Trophoblast cell (in vitro differentiated cells and primary cell): ENCODE measurements at regions not wholly inside any gene's neighbourhood (a gene's known extent, or its start where the extent isn't known, plus 50 kb on each side); places are given as distances from the start of the nearest gene placed in this dataset.

Experiments
- DNase-seq, 2 donors: peaks; one replicate each; pipeline ENCODE4 v3.0.0-alpha.2; 2016
- H2AFZ ChIP-seq: 2 replicates; pipeline ENCODE4 v1.6.1; 2013; ENCODE audit warnings: low read length, moderate library complexity, mild to moderate bottlenecking; ENCODE audit not compliant: insufficient read depth, poor library complexity
- H2AK5ac ChIP-seq: 2 replicates; pipeline ENCODE4 v1.6.1; 2013; ENCODE audit warnings: mild to moderate bottlenecking, low read length
- H2BK120ac ChIP-seq: 2 replicates; pipeline ENCODE4 v1.6.1; 2013; ENCODE audit warnings: low read length, mild to moderate bottlenecking, moderate library complexity; ENCODE audit not compliant: insufficient read depth, poor library complexity
- H2BK12ac ChIP-seq: 2 replicates; pipeline ENCODE4 v1.6.1; 2013; ENCODE audit warnings: mild to moderate bottlenecking, low read length, moderate library complexity
- H2BK5ac ChIP-seq: 2 replicates; pipeline ENCODE4 v1.6.1; 2013; ENCODE audit warnings: low read length, low read depth, moderate library complexity, mild to moderate bottlenecking; ENCODE audit not compliant: poor library complexity
- H3K14ac ChIP-seq: 2 replicates; pipeline ENCODE4 v1.6.1; 2013; ENCODE audit warnings: mild to moderate bottlenecking, low read length
- H3K18ac ChIP-seq: 2 replicates; pipeline ENCODE4 v1.6.1; 2013; ENCODE audit warnings: mild to moderate bottlenecking, low read length
- H3K23ac ChIP-seq: 2 replicates; pipeline ENCODE4 v1.6.1; 2013; ENCODE audit warnings: low read length
- H3K27ac ChIP-seq: 2 replicates; pipeline ENCODE4 v1.5.1; 2013; ENCODE audit warnings: low read depth, mild to moderate bottlenecking, inconsistent platforms, low read length, moderate library complexity
- H3K27me3 ChIP-seq: 2 replicates; pipeline ENCODE4 v1.6.1; 2013; ENCODE audit warnings: inconsistent platforms, mild to moderate bottlenecking, low read length, moderate library complexity; ENCODE audit not compliant: insufficient read depth
- H3K36me3 ChIP-seq, 2 experiments: 1 replicate in 1 of 2; 2 replicates in 1 of 2; pipeline ENCODE4 v1.6.1; 2013; ENCODE audit warnings: low read length in 2 of 2, mild to moderate bottlenecking in 2 of 2, moderate library complexity in 1 of 2; ENCODE audit not compliant: insufficient read depth in 2 of 2, control insufficient read depth in 1 of 2
- H3K4ac ChIP-seq: 2 replicates; pipeline ENCODE4 v1.6.1; 2013; ENCODE audit warnings: low read depth, mild to moderate bottlenecking, low read length, moderate library complexity
- H3K4me1 ChIP-seq, 2 experiments: 1 replicate in 1 of 2; 2 replicates in 1 of 2; pipeline ENCODE4 v1.6.1; 2013; ENCODE audit warnings: low read length in 2 of 2, mild to moderate bottlenecking in 2 of 2, moderate library complexity in 1 of 2; ENCODE audit not compliant: insufficient read depth in 2 of 2, control insufficient read depth in 1 of 2
- H3K4me2 ChIP-seq: 2 replicates; pipeline ENCODE4 v1.6.1; 2013; ENCODE audit warnings: inconsistent platforms, mild to moderate bottlenecking, low read length, moderate library complexity
- H3K4me3 ChIP-seq: 2 replicates; pipeline ENCODE4 v1.5.1; 2013; ENCODE audit warnings: mild to moderate bottlenecking, low read depth, low read length, inconsistent platforms
- H3K79me1 ChIP-seq: one replicate; pipeline ENCODE4 v1.6.1; 2013; ENCODE audit warnings: low read length
- H3K79me2 ChIP-seq: 2 replicates; pipeline ENCODE4 v1.6.1; 2013; ENCODE audit warnings: low read length, mild to moderate bottlenecking; ENCODE audit not compliant: control insufficient read depth, insufficient read depth, poor library complexity
- H3K9ac ChIP-seq: 2 replicates; pipeline ENCODE4 v1.6.1; 2013; ENCODE audit warnings: mild to moderate bottlenecking, low read length
- H3K9me3 ChIP-seq: 2 replicates; pipeline ENCODE4 v1.6.1; 2013; ENCODE audit warnings: low read depth, mild to moderate bottlenecking, control low read depth, inconsistent platforms, low read length; ENCODE audit not compliant: insufficient read depth
- H4K12ac ChIP-seq: 2 replicates; pipeline ENCODE4 v1.6.1; 2013; ENCODE audit warnings: low read depth, mild to moderate bottlenecking, low read length, moderate library complexity
- H4K8ac ChIP-seq: 2 replicates; pipeline ENCODE4 v1.6.1; 2013; ENCODE audit warnings: low read depth, mild to moderate bottlenecking, low read length, moderate library complexity
- H4K91ac ChIP-seq: one replicate; pipeline ENCODE4 v1.6.1; 2013; ENCODE audit warnings: low read depth, mild to moderate bottlenecking, low read length, moderate library complexity
- WGBS: extraction: QIAGEN DNeasy Blood & Tissue Kit; methylation state at CpG from one replicate; pipeline ENCODE4 v1.1.7; 2013; ENCODE audit warnings: missing lambda C conversion rate; ENCODE audit not compliant: insufficient read length, insufficient coverage; ENCODE audit errors: extremely low coverage; 5-methylcytosine and 5-hydroxymethylcytosine counted together

DNA sequence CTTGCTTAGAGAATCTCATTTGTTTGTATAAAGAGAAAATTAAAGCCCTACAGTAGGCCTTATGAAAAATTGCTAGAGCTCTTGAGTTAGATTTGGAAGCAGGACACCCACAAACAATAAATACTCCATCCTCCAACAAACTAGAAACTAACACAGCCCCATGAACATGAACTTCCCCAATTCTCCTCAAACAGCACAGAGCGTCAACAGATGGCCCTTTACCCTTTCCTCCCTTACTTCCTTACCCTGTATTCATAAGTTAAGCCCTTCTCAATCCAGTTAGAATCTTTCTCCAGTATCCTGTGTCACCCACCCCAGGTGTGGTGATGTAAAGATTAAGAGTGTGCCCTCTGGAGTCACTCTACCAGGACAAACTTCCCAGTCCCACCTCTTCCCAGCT, 113.7 kb downstream of the UNC5CL start:
- H2AFZ ChIP-seq, result no peak overlapping the region
- H3K27me3 ChIP-seq, result no peaks in the 10 kb centered on the region
- H3K4me2 ChIP-seq, result no peak overlapping the region
- H3K36me3 ChIP-seq, result no peaks in the 10 kb centered on the region
- no peak overlapping the region for H2BK120ac ChIP-seq
- peaks cover 2% of the 10 kb centered on the region for H3K9me3 ChIP-seq
- H3K14ac ChIP-seq, result no peak overlapping the region
- H4K8ac ChIP-seq, result no peak overlapping the region
- WGBS, result no CpG with 5 or more reads among the region's 1 CpG
- DNase-seq, result no peak
- H3K9ac ChIP-seq, result no peak overlapping the region
- H3K79me2 ChIP-seq, result no peaks in the 10 kb centered on the region
- H3K4me3 ChIP-seq, result no peak overlapping the region
- no peak overlapping the region for H3K18ac ChIP-seq
- H2BK12ac ChIP-seq, result no peak overlapping the region
- no peak overlapping the region for H2BK5ac ChIP-seq
- H2AK5ac ChIP-seq, result no peak overlapping the region
- H3K4me1 ChIP-seq, result no peaks in the 10 kb centered on the region
- no peaks in the 10 kb centered on the region for H3K79me1 ChIP-seq
- no peak overlapping the region for H4K91ac ChIP-seq
- no peak overlapping the region for H4K12ac ChIP-seq
- H3K27ac ChIP-seq, result no peak overlapping the region
- H3K23ac ChIP-seq, result no peak overlapping the region
- no peak overlapping the region for H3K4ac ChIP-seq

DNA sequence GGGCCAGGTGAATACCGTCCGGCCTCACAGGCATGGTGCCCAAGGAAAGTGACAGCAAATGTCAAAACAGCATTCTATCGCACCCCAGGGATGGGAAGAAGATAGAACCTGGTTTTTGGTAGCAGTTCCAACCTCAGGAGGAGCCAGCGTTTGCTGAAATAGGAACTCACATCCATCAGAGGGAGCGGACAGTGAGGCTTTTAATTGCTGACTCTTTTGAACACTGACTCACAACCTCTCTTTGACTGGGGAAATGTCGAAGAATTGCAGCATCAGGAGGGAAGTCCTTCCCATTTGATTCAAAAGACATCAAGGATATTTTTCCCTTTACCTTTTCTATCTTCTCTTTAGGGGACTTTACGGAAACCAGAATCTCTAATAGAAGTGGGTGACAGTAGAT, 114.2 kb downstream of the UNC5CL start:
- H2BK5ac ChIP-seq, result no peak overlapping the region
- H4K91ac ChIP-seq, result no peak overlapping the region
- no peak overlapping the region for H3K4me3 ChIP-seq
- H3K23ac ChIP-seq, result no peak overlapping the region
- no peaks in the 10 kb centered on the region for H3K36me3 ChIP-seq
- no peak overlapping the region for H2BK12ac ChIP-seq
- no peak for DNase-seq
- no peaks in the 10 kb centered on the region for H3K79me1 ChIP-seq
- H3K27ac ChIP-seq, result no peak overlapping the region
- no peak overlapping the region for H4K8ac ChIP-seq
- no peak overlapping the region for H3K14ac ChIP-seq
- no peak overlapping the region for H3K4me2 ChIP-seq
- H3K4me1 ChIP-seq, result no peaks in the 10 kb centered on the region
- H2AK5ac ChIP-seq, result no peak overlapping the region
- no CpG with 5 or more reads among the region's 7 CpGs for WGBS
- H3K4ac ChIP-seq, result no peak overlapping the region
- H4K12ac ChIP-seq, result no peak overlapping the region
- H2AFZ ChIP-seq, result no peak overlapping the region
- H3K9ac ChIP-seq, result no peak overlapping the region
- H3K18ac ChIP-seq, result no peak overlapping the region
- H3K79me2 ChIP-seq, result no peaks in the 10 kb centered on the region
- H3K27me3 ChIP-seq, result no peaks in the 10 kb centered on the region
- H3K9me3 ChIP-seq, result peaks cover 2% of the 10 kb centered on the region
- H2BK120ac ChIP-seq, result no peak overlapping the region

DNA sequence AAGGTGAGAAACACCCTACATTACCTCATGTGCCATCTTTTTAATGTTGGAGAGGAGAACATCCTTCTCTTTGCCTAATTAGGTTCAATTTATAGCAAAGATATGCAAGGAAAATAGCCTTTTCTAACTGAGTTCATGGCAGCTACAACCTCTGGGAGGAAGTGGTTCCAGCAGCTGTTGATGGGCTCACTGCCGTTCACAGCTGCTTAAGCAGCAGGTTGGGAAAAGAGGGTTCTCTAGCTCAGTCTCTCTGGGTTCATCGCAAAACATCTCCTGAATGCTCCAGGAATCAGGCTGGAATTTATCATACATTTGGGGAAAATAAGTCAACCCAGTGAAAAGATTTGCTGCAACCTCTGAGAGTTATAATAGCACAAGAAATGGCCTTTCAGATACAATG, 115.1 kb downstream of the UNC5CL start:
- Histone ChIP-seq H3K4me3 (no peak overlapping the region), H3K4me2 (no peak overlapping the region), H3K36me3 (no peaks in the 10 kb centered on the region), H4K91ac (no peak overlapping the region), H2BK12ac (no peak overlapping the region), H3K27ac (no peak overlapping the region), H2BK5ac (no peak overlapping the region), H3K9ac (no peak overlapping the region), H3K79me2 (no peaks in the 10 kb centered on the region), H3K4ac (no peak overlapping the region), H3K14ac (no peak overlapping the region), H2BK120ac (no peak overlapping the region), H2AK5ac (no peak overlapping the region), H3K79me1 (no peaks in the 10 kb centered on the region), H3K9me3 (peaks cover 2% of the 10 kb centered on the region), H3K23ac (no peak overlapping the region), H3K4me1 (no peaks in the 10 kb centered on the region), H2AFZ (no peak overlapping the region), H3K27me3 (no peaks in the 10 kb centered on the region), H3K18ac (no peak overlapping the region), H4K12ac (no peak overlapping the region), H4K8ac (no peak overlapping the region)
- no peak for DNase-seq
- no CpG with 5 or more reads among the region's 2 CpGs for WGBS

DNA sequence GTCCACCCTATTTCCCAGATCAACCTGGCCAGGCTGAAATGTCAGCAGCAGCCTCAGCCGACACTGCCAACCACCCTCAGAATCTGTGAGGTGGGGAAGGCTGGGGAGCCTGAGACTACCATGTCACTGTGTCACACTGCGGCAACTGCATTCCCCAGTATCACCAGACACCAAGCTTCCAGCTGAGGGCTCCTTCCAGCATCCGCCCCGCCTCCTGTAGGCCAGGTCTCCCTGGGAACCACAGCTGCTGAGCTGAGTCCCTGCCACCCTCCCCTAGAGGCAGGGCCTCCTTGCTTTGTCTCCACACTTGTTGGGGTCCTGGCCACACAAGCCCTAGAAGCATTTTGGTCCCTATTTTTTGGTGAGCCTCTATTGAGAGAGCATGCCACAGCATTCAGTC, 115.7 kb downstream of the UNC5CL start:
- no peak overlapping the region for H3K9ac ChIP-seq
- H2AK5ac ChIP-seq, result no peak overlapping the region
- WGBS, result no CpG with 5 or more reads among the region's 4 CpGs

More for the DNA sequence above, 115.7 kb downstream of the UNC5CL start:
- Histone ChIP-seq H2BK5ac (no peak overlapping the region), H3K9me3 (peaks cover 2% of the 10 kb centered on the region), H3K27me3 (no peaks in the 10 kb centered on the region), H4K91ac (no peak overlapping the region), H3K4ac (no peak overlapping the region), H3K4me1 (no peaks in the 10 kb centered on the region), H3K4me3 (no peak overlapping the region), H4K8ac (no peak overlapping the region), H3K23ac (no peak overlapping the region), H3K14ac (no peak overlapping the region), H3K79me2 (no peaks in the 10 kb centered on the region), H3K79me1 (no peaks in the 10 kb centered on the region), H2BK12ac (no peak overlapping the region), H2AFZ (no peak overlapping the region), H4K12ac (no peak overlapping the region), H3K27ac (no peak overlapping the region), H2BK120ac (no peak overlapping the region), H3K4me2 (no peak overlapping the region), H3K18ac (no peak overlapping the region), H3K36me3 (no peaks in the 10 kb centered on the region)
- no peak for DNase-seq
